Astrocyte (in vitro differentiated cells and primary cell): ENCODE measurements at regions not wholly inside any gene's neighbourhood (a gene's known extent, or its start where the extent isn't known, plus 50 kb on each side); places are given as distances from the start of the nearest gene placed in this dataset.

Experiments
- EZH2 ChIP-seq: IDR thresholded peaks from 2 replicates; pipeline ENCODE4 v1.6.1; 2012; ENCODE audit warnings: mild to moderate bottlenecking, low read length, inconsistent platforms; ENCODE audit not compliant: insufficient read depth
- TF ChIP-seq, protein P1 (sequence below): IDR thresholded peaks from 2 replicates; pipeline ENCODE4 v1.5.1; 2011; ENCODE audit warnings: low read depth, mild to moderate bottlenecking, inconsistent platforms, low read length, moderate library complexity; ENCODE audit not compliant: insufficient read depth

DNA sequence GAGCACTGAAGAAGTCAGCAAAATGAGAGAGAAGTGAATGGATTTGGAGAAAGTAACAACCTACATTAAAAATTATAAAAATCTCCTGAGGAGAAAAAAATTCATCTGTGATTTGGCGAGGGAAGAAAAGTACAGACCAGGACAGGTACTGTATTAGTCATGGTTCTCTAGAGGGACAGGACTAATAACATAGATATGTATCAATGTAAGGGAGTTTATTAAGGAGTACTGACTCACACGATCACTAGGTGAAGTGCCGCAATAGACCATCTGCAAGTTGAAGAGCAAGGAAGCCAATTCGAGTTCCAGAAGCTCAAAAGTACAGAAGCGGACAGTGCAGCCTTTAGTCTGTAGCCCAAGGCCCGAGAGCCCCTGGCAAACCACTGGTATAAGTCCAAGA, 1004.4 kb upstream of the ALCAM start:
- TF ChIP-seq, protein P1, sequence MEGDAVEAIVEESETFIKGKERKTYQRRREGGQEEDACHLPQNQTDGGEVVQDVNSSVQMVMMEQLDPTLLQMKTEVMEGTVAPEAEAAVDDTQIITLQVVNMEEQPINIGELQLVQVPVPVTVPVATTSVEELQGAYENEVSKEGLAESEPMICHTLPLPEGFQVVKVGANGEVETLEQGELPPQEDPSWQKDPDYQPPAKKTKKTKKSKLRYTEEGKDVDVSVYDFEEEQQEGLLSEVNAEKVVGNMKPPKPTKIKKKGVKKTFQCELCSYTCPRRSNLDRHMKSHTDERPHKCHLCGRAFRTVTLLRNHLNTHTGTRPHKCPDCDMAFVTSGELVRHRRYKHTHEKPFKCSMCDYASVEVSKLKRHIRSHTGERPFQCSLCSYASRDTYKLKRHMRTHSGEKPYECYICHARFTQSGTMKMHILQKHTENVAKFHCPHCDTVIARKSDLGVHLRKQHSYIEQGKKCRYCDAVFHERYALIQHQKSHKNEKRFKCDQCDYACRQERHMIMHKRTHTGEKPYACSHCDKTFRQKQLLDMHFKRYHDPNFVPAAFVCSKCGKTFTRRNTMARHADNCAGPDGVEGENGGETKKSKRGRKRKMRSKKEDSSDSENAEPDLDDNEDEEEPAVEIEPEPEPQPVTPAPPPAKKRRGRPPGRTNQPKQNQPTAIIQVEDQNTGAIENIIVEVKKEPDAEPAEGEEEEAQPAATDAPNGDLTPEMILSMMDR, result no peak
- TF ChIP-seq EZH2, result no peak
